Keratinocyte (primary cell): ENCODE measurements at regions not wholly inside any gene's neighbourhood (a gene's known extent, or its start where the extent isn't known, plus 50 kb on each side); places are given as distances from the start of the nearest gene placed in this dataset.

ENCODE experiments used
- DNase-seq: peaks from one replicate; pipeline ENCODE4 v3.0.0-alpha.2; 2011; ENCODE audit warnings: low read depth, missing footprints, low spot score
- FAIRE-seq: peaks from 2 replicates; lab custom pipeline; 2011; peaks lifted over from hg19 to GRCh38; lab: Jason Lieb, UNC
- H2AFZ ChIP-seq: 2 replicates; pipeline ENCODE4 v1.6.0; 2012; ENCODE audit warnings: low read length, control low read depth, inconsistent platforms; ENCODE audit not compliant: control insufficient read depth
- H3K27ac ChIP-seq: 2 replicates; pipeline ENCODE4 v1.5.1; 2011; ENCODE audit warnings: low read length; ENCODE audit not compliant: control insufficient read depth, insufficient read depth
- H3K27me3 ChIP-seq: 3 replicates; pipeline ENCODE4 v1.6.0; 2011; ENCODE audit warnings: low read length; ENCODE audit not compliant: control insufficient read depth, insufficient read depth; ENCODE audit errors: extremely low read depth
- H3K36me3 ChIP-seq, 2 experiments: 2 replicates in 1 of 2; 3 replicates in 1 of 2; pipeline ENCODE4 v1.5.1; 2011; ENCODE audit warnings: low read length in 2 of 2, mild to moderate bottlenecking in 1 of 2; ENCODE audit not compliant: control insufficient read depth in 2 of 2, insufficient read depth in 2 of 2; ENCODE audit errors: extremely low read depth in 1 of 2
- H3K4me1 ChIP-seq: 3 replicates; pipeline ENCODE4 v1.5.1; 2011; ENCODE audit warnings: low read length; ENCODE audit not compliant: control insufficient read depth, insufficient read depth; ENCODE audit errors: extremely low read depth
- H3K4me2 ChIP-seq: 3 replicates; pipeline ENCODE4 v1.6.0; 2011; ENCODE audit warnings: low read depth, low read length; ENCODE audit not compliant: control insufficient read depth, insufficient read depth; ENCODE audit errors: extremely low read depth
- H3K4me3 ChIP-seq, 3 experiments: fragments of 200-600 bp in 1 of 3; sonication (generic) in 1 of 3; 2 replicates in 2 of 3; 3 replicates in 1 of 3; pipeline ENCODE4 v1.5.1; 2011 to 2016; ENCODE audit warnings: low read length in 3 of 3, mild to moderate bottlenecking in 3 of 3, control low read depth in 2 of 3, inconsistent platforms in 1 of 3, low read depth in 1 of 3, mixed read lengths in 1 of 3, mixed run types in 1 of 3, moderate library complexity in 1 of 3; ENCODE audit not compliant: control insufficient read depth in 2 of 3, insufficient read depth in 2 of 3; ENCODE audit errors: extremely low read depth in 1 of 3
- H3K79me2 ChIP-seq: 2 replicates; pipeline ENCODE4 v1.6.0; 2012; ENCODE audit warnings: low read length; ENCODE audit not compliant: control insufficient read depth, insufficient read depth
- H3K9ac ChIP-seq: 3 replicates; pipeline ENCODE4 v1.6.0; 2011; ENCODE audit warnings: low read length; ENCODE audit not compliant: control insufficient read depth, insufficient read depth; ENCODE audit errors: extremely low read depth
- H3K9me1 ChIP-seq: 3 replicates; pipeline ENCODE4 v1.6.0; 2011; ENCODE audit warnings: low read length; ENCODE audit not compliant: control insufficient read depth, insufficient read depth; ENCODE audit errors: extremely low read depth
- H3K9me3 ChIP-seq: 2 replicates; pipeline ENCODE4 v1.5.1; 2012; ENCODE audit warnings: low read depth, low read length; ENCODE audit not compliant: control insufficient read depth
- H4K20me1 ChIP-seq: 3 replicates; pipeline ENCODE4 v1.6.0; 2011; ENCODE audit warnings: low read length; ENCODE audit not compliant: control insufficient read depth, insufficient read depth; ENCODE audit errors: extremely low read depth
- EZH2 ChIP-seq: IDR thresholded peaks from one replicate; pipeline ENCODE4 v1.6.1; 2012; ENCODE audit warnings: inconsistent platforms, mild to moderate bottlenecking, low read length, moderate library complexity
- dilution Hi-C: fragments of 300-500 bp; cut with MboI; formaldehyde crosslinking; loops from one replicate; pipeline ENCODE4 v1.7.0; 2020; ENCODE audit warnings: low sequenced_read_pairs; ENCODE audit not compliant: extremely low pct_ligation_motif_present
- TF ChIP-seq, protein P1 (sequence below), 3 experiments: IDR thresholded peaks in 1 of 3; conservative IDR thresholded peaks in 1 of 3; optimal IDR thresholded peaks in 1 of 3; 2 replicates in 2 of 3; 3 replicates in 1 of 3; pipeline versions ENCODE3 to v1.5.1; 2011; ENCODE audit warnings: low read length in 3 of 3, mild to moderate bottlenecking in 3 of 3, moderate library complexity in 2 of 3, control low read depth in 1 of 3, inconsistent platforms in 1 of 3; ENCODE audit not compliant: insufficient read depth in 2 of 3; ENCODE audit errors: extremely low read depth in 1 of 3

DNA sequence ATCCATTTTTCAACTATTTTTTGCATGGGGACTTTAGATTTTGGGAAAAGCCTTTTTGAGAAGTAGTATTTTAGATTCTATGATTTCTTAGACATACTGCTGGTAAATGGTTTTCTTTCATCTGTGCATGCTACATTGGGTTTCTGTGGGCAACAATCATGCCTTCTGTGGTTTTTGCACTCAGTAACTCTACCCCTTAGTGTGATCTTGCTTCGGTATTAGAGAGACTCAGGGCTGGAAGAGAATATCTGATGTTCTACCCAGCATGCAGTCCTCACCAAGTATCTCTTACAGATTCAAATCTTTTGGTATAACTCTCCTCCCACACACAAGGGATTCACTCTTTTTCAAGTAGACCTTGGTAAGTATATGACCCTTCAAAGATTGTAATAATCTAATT is 183.0 kb downstream of the PMAIP1 start:
- no peaks in the 10 kb centered on the region for H3K36me3 ChIP-seq
- no peak overlapping the region for H3K4me2 ChIP-seq
- dilution Hi-C loops = no loop called here
- no peaks in the 10 kb centered on the region for H3K9me1 ChIP-seq
- TF ChIP-seq EZH2 = no peak
- TF ChIP-seq, protein P1, sequence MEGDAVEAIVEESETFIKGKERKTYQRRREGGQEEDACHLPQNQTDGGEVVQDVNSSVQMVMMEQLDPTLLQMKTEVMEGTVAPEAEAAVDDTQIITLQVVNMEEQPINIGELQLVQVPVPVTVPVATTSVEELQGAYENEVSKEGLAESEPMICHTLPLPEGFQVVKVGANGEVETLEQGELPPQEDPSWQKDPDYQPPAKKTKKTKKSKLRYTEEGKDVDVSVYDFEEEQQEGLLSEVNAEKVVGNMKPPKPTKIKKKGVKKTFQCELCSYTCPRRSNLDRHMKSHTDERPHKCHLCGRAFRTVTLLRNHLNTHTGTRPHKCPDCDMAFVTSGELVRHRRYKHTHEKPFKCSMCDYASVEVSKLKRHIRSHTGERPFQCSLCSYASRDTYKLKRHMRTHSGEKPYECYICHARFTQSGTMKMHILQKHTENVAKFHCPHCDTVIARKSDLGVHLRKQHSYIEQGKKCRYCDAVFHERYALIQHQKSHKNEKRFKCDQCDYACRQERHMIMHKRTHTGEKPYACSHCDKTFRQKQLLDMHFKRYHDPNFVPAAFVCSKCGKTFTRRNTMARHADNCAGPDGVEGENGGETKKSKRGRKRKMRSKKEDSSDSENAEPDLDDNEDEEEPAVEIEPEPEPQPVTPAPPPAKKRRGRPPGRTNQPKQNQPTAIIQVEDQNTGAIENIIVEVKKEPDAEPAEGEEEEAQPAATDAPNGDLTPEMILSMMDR (optimal IDR thresholded peaks at IDR 0.05 in 1 of 3, IDR thresholded peaks at IDR 0.05 in 1 of 3, conservative IDR thresholded peaks at IDR 0.05 in 1 of 3; ENCODE audit: extremely low read depth in 1 of 3, insufficient read depth in 2 of 3, low read length in 3 of 3) = no peak
- DNase-seq = no peak
- H3K9me3 ChIP-seq = no peaks in the 10 kb centered on the region
- no peak overlapping the region for H3K4me3 ChIP-seq
- no peaks in the 10 kb centered on the region for H4K20me1 ChIP-seq
- H3K79me2 ChIP-seq = no peaks in the 10 kb centered on the region
- H3K27ac ChIP-seq = no peak overlapping the region
- no peaks in the 10 kb centered on the region for H3K4me1 ChIP-seq
- H3K27me3 ChIP-seq = no peaks in the 10 kb centered on the region
- no peak overlapping the region for H2AFZ ChIP-seq
- no peak for FAIRE-seq
- H3K9ac ChIP-seq = no peak overlapping the region

DNA sequence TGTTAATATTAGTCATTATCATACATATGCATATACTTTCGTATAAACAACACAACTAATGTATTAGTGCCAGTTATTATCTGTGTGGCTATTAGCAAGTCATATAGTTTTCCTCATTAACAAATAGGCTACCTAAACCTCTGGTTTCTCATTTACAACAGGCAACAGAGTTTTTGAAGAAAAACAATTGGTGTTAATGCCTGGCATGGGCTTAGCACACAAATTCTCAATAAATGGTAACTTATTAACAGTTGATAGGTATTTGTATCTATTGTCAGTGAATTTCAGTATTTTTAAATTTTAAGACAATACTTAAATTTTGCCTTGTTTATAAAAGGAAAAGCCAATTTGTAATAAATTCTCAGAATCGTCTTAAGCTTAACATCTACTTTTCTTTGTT is 182.5 kb downstream of the PMAIP1 start:
- dilution Hi-C loops = no loop called here
- H3K79me2 ChIP-seq = no peaks in the 10 kb centered on the region
- H3K27ac ChIP-seq = no peak overlapping the region
- H3K4me1 ChIP-seq = no peaks in the 10 kb centered on the region
- no peaks in the 10 kb centered on the region for H4K20me1 ChIP-seq
- no peaks in the 10 kb centered on the region for H3K27me3 ChIP-seq
- H3K9me3 ChIP-seq = no peaks in the 10 kb centered on the region
- H3K9ac ChIP-seq = no peak overlapping the region
- no peak for DNase-seq
- no peak overlapping the region for H2AFZ ChIP-seq
- no peak for FAIRE-seq
- no peak overlapping the region for H3K4me3 ChIP-seq
- no peaks in the 10 kb centered on the region for H3K36me3 ChIP-seq
- no peak for TF ChIP-seq EZH2
- TF ChIP-seq, protein P1 (optimal IDR thresholded peaks at IDR 0.05 in 1 of 3, IDR thresholded peaks at IDR 0.05 in 1 of 3, conservative IDR thresholded peaks at IDR 0.05 in 1 of 3; ENCODE audit: extremely low read depth in 1 of 3, insufficient read depth in 2 of 3, low read length in 3 of 3) = no peak
- no peak overlapping the region for H3K4me2 ChIP-seq
- no peaks in the 10 kb centered on the region for H3K9me1 ChIP-seq
